ENCODE measurements at regions not wholly inside any gene's neighbourhood (a gene's known extent, or its start where the extent isn't known, plus 50 kb on each side); places are given as distances from the start of the nearest gene placed in this dataset.

DNA sequence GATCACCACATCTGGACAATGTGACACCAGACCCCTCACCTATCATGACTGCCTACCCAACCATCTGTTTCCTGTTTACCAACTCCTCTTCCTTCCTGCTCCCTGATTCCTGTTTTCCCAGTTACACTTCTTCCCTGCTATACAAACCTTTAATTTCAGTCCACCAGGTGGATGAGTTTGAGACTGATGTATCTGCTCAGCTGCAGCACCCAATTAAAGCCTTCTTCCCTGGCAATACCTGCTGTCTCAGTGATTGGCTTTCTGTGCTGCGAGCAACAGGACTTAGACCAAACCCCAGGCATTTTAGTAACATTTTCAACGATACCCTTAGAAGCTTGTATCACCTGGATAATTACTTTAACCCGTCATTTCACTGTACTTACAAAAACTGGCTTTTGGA lies 968.2 kb upstream of the NR2F2 start:
- no peak for TF ChIP-seq EZH2 (IDR thresholded peaks at IDR 0.05; ENCODE audit: borderline replicate concordance, low read depth, low read length, poor library complexity, severe bottlenecking)
- TF ChIP-seq, protein P1, sequence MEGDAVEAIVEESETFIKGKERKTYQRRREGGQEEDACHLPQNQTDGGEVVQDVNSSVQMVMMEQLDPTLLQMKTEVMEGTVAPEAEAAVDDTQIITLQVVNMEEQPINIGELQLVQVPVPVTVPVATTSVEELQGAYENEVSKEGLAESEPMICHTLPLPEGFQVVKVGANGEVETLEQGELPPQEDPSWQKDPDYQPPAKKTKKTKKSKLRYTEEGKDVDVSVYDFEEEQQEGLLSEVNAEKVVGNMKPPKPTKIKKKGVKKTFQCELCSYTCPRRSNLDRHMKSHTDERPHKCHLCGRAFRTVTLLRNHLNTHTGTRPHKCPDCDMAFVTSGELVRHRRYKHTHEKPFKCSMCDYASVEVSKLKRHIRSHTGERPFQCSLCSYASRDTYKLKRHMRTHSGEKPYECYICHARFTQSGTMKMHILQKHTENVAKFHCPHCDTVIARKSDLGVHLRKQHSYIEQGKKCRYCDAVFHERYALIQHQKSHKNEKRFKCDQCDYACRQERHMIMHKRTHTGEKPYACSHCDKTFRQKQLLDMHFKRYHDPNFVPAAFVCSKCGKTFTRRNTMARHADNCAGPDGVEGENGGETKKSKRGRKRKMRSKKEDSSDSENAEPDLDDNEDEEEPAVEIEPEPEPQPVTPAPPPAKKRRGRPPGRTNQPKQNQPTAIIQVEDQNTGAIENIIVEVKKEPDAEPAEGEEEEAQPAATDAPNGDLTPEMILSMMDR (conservative IDR thresholded peaks at IDR 0.05; ENCODE audit: low read depth, low read length) = no peak
- intact Hi-C loops (cut with micrococcal nuclease; ENCODE audit: unreplicated experiment) = no loop called here
- no peak overlapping the region for H3K4me3 ChIP-seq (ENCODE audit: low read depth, low read length, poor library complexity, severe bottlenecking)
- peaks cover 10% of the 10 kb centered on the region for H3K9me3 ChIP-seq (ENCODE audit: low read depth, low read length, poor library complexity, severe bottlenecking)
- no peak overlapping the region for H3K27ac ChIP-seq (ENCODE audit: low read depth, low read length, poor library complexity, severe bottlenecking)
- no peaks in the 10 kb centered on the region for H3K27me3 ChIP-seq (replicated peaks; ENCODE audit: insufficient read depth, low read depth, low read length, poor library complexity)
- BruUV-seq (replicated peaks) = no TSS peak
- peaks cover 5% of the 10 kb centered on the region for H3K4me1 ChIP-seq (ENCODE audit: insufficient read depth, low read length, poor library complexity, severe bottlenecking)
- POLR2A ChIA-PET (ENCODE audit: low non-redundant PET) = no interaction called here
- no peaks in the 10 kb centered on the region for H3K36me3 ChIP-seq (ENCODE audit: insufficient read depth, low read length, poor library complexity, severe bottlenecking)
- CTCF ChIA-PET = no interaction called here
- no peak for DNase-seq (ENCODE audit: low spot score)

DNA sequence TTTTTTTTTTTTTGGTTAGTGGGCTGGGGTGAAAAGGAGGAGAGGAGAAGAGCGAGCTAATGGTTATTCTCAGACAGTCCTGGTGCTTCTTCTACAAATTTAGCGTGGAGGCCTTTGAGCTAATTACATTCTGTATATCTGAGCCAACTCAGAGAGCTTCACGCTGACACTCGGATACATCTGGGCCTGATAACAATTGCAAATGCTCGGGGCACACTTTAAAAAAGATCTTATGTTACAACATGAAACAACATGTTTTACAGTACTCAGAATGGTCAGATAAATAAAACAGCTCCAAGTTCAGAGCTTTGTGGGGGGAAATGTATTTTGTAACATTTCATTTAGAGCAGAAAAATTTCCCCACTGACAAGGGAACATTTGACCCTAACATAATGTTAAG lies 966.9 kb upstream of the NR2F2 start:
- no TSS peak for BruUV-seq (replicated peaks)
- intact Hi-C loops (cut with micrococcal nuclease; ENCODE audit: unreplicated experiment) = no loop called here
- Histone ChIP-seq H3K9me3 (ENCODE audit: low read depth, low read length, poor library complexity, severe bottlenecking) (peaks cover 10% of the 10 kb centered on the region), H3K27ac (ENCODE audit: low read depth, low read length, poor library complexity, severe bottlenecking) (no peak overlapping the region), H3K4me3 (ENCODE audit: low read depth, low read length, poor library complexity, severe bottlenecking) (no peak overlapping the region), H3K27me3 (replicated peaks; ENCODE audit: insufficient read depth, low read depth, low read length, poor library complexity) (no peaks in the 10 kb centered on the region), H3K36me3 (ENCODE audit: insufficient read depth, low read length, poor library complexity, severe bottlenecking) (no peaks in the 10 kb centered on the region), H3K4me1 (ENCODE audit: insufficient read depth, low read length, poor library complexity, severe bottlenecking) (peaks cover 12% of the 10 kb centered on the region)
- POLR2A ChIA-PET (ENCODE audit: low non-redundant PET) = no interaction called here
- peak; percentile 8 for DNase-seq (ENCODE audit: low spot score)
- CTCF ChIA-PET = no interaction called here
- TF ChIP-seq, protein P1 (conservative IDR thresholded peaks at IDR 0.05; ENCODE audit: low read depth, low read length) = no peak
- no peak for TF ChIP-seq EZH2 (IDR thresholded peaks at IDR 0.05; ENCODE audit: borderline replicate concordance, low read depth, low read length, poor library complexity, severe bottlenecking)

DNA sequence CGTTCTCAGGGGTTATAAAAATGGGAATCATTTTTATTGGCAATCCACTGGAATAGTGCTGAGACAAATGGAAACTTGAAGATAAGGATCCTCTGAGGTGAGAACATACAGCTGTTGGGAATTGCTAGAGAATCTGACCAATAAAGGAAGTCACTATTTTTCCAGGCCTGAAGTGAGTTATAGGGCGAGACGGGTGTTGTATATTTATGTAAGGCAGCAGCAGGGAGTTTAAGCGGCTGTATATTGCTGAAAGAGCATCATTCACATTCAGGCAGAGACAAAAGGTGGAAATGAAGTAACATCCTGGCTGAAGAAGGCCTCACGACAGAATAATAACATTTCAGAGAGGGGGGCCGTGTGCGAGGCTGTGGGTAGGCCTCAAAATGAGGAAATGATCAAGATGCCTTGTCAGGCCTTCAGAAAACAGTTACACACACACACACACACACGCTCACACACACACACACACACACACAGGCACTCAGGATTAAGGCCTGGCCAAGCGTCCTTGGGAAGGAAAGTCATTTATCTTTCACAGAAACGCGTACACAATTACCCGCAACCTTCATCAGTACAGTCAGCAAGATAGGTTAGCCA lies 964.9 kb upstream of the NR2F2 start:
- peak; percentile 53 for DNase-seq (ENCODE audit: low spot score)
- Histone ChIP-seq H3K36me3 (ENCODE audit: insufficient read depth, low read length, poor library complexity, severe bottlenecking) (no peaks in the 10 kb centered on the region), H3K27me3 (replicated peaks; ENCODE audit: insufficient read depth, low read depth, low read length, poor library complexity) (no peaks in the 10 kb centered on the region), H3K4me3 (ENCODE audit: low read depth, low read length, poor library complexity, severe bottlenecking) (no peak overlapping the region), H3K27ac (ENCODE audit: low read depth, low read length, poor library complexity, severe bottlenecking) (peak overlapping the region; percentile 58), H3K4me1 (ENCODE audit: insufficient read depth, low read length, poor library complexity, severe bottlenecking) (peaks cover 23% of the 10 kb centered on the region), H3K9me3 (ENCODE audit: low read depth, low read length, poor library complexity, severe bottlenecking) (peaks cover 10% of the 10 kb centered on the region)
- intact Hi-C loops (cut with micrococcal nuclease; ENCODE audit: unreplicated experiment) = no loop called here
- ChIA-PET POLR2A (ENCODE audit: low non-redundant PET) (no interaction called here), CTCF (no interaction called here)
- no peak for TF ChIP-seq EZH2 (IDR thresholded peaks at IDR 0.05; ENCODE audit: borderline replicate concordance, low read depth, low read length, poor library complexity, severe bottlenecking)
- TF ChIP-seq, protein P1 (conservative IDR thresholded peaks at IDR 0.05; ENCODE audit: low read depth, low read length) = no peak
- no TSS peak for BruUV-seq (replicated peaks)
